NT2/D1 (cell line): ENCODE measurements at regions not wholly inside any gene's neighbourhood (a gene's known extent, or its start where the extent isn't known, plus 50 kb on each side); places are given as distances from the start of the nearest gene placed in this dataset.

Source experiments
- YY1 ChIP-seq: IDR thresholded peaks from 2 replicates; pipeline ENCODE4 v1.6.1; 2011; ENCODE audit not compliant: insufficient read length, insufficient read depth
- ZNF274 ChIP-seq: IDR thresholded peaks from 2 replicates; pipeline ENCODE4 v1.6.1; 2011; ENCODE audit warnings: mild to moderate bottlenecking, low read depth, low read length

DNA sequence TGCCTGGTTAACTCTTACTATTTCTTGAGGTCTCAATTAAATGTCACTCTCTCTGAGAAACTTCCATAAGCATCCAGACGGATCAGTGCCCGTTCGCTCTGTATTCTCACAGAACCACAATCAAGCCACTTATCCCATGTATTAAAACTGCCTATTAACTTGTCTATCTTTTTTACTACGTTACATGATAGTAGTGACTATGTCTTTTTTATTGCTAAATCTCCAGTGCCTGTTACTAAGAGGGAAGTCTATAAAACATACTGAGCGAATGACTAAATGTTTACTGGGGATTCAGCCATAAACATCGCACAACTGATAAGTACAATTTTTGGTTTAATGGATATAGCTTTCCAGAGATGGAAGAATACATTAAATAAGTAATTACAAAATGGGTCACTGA, 399.9 kb downstream of the NXPH1 start:
- TF ChIP-seq YY1 (no peak), ZNF274 (no peak)
